ENCODE measurements at regions not wholly inside any gene's neighbourhood (a gene's known extent, or its start where the extent isn't known, plus 50 kb on each side); places are given as distances from the start of the nearest gene placed in this dataset.

GRCh38 chr13:34250151-34250670, 432.3 kb downstream of the RFC3 start:
- Histone ChIP-seq H3K27ac (ENCODE audit: low read depth, low read length) (no peak overlapping the region), H3K79me2 (ENCODE audit: insufficient read depth, low read length) (no peaks in the 10 kb centered on the region), H3K27me3 (ENCODE audit: insufficient read depth, low read length) (no peaks in the 10 kb centered on the region), H3K4me2 (ENCODE audit: low read length) (no peak overlapping the region), H2AFZ (ENCODE audit: low read depth, low read length, poor library complexity, severe bottlenecking) (no peak overlapping the region), H3K4me3 (replicated peaks in 1 of 2; ENCODE audit: low read depth in 1 of 2, low read length in 2 of 2) (no peak overlapping the region), H3K4me1 (ENCODE audit: control insufficient read depth in 1 of 2, insufficient read depth in 2 of 2, low read length in 2 of 2) (peaks cover 3 to 6% of the 10 kb centered on the region in 2 experiments; a peak in 2 of 4 replicates), H3K9me3 (ENCODE audit: control insufficient read depth in 1 of 2, insufficient read depth in 1 of 2, low read depth in 1 of 2, low read length in 2 of 2) (0 out of 4 replicates have a peak, but pooled peaks cover 0 to 4% of the 10 kb centered on the region in 2 experiments), H3K36me3 (ENCODE audit: control insufficient read depth in 1 of 2, insufficient read depth in 2 of 2, low read length in 2 of 2) (no peaks in the 10 kb centered on the region), H3K9me2 (ENCODE audit: insufficient read depth) (no peaks in the 10 kb centered on the region), H4K20me1 (ENCODE audit: insufficient read depth) (no peaks in the 10 kb centered on the region), H3K9ac (ENCODE audit: low read length) (no peak overlapping the region)
- TF ChIP-seq POLR2AphosphoS5 (IDR thresholded peaks at IDR 0.05; ENCODE audit: low read depth, low read length) (no peak), JUND (IDR thresholded peaks at IDR 0.05) (no peak), EZH2phosphoT487 (IDR thresholded peaks at IDR 0.05; ENCODE audit: borderline replicate concordance) (no peak), FOSL1 (IDR thresholded peaks at IDR 0.05; ENCODE audit: low read depth) (no peak), SIN3A (IDR thresholded peaks at IDR 0.05; ENCODE audit: low read depth) (no peak), ZNF274 (IDR thresholded peaks at IDR 0.05; ENCODE audit: low read depth, low read length) (no peak), CEBPB (IDR thresholded peaks at IDR 0.05; ENCODE audit: low read depth) (no peak), CTCF (IDR thresholded peaks at IDR 0.05 in 2 of 3, conservative IDR thresholded peaks at IDR 0.05 in 1 of 3; ENCODE audit: borderline replicate concordance in 1 of 3, insufficient read depth in 1 of 3, low read depth in 2 of 3, low read length in 2 of 3) (no peak), ELF1 (IDR thresholded peaks at IDR 0.05; ENCODE audit: borderline replicate concordance, low read depth) (no peak), YY1 (IDR thresholded peaks at IDR 0.05; ENCODE audit: extremely low read depth, insufficient replicate concordance, low read depth, low read length) (no peak), EGR1 (IDR thresholded peaks at IDR 0.05; ENCODE audit: low read depth) (no peak), CBX3 (IDR thresholded peaks at IDR 0.05; ENCODE audit: low read depth) (no peak), EZH2 (IDR thresholded peaks at IDR 0.05) (no peak), RAD21 (IDR thresholded peaks at IDR 0.05; ENCODE audit: low read depth) (no peak), SP1 (IDR thresholded peaks at IDR 0.05; ENCODE audit: low read depth) (no peak), REST (IDR thresholded peaks at IDR 0.05; ENCODE audit: low read depth) (no peak), POLR2A (IDR thresholded peaks at IDR 0.05; ENCODE audit: borderline replicate concordance, extremely low read depth, insufficient read depth, insufficient read length) (no peak), SRF (IDR thresholded peaks at IDR 0.05; ENCODE audit: low read depth) (no peak), ZBTB33 (IDR thresholded peaks at IDR 0.05; ENCODE audit: extremely low read depth, insufficient replicate concordance, low read length) (no peak)
- CTCF ChIA-PET, result no interaction called here
- POLR2A ChIA-PET, result no interaction called here
- no peak for DNase-seq (ENCODE audit: low read depth, low spot score)
- ATAC-seq, result no peak
- intact Hi-C loops (cut with micrococcal nuclease), result no loop called here
- RAD21 ChIA-PET (ENCODE audit: low non-redundant PET in 1 of 2, low total read pairs in 2 of 2, uncharacterized antibody in 2 of 2, unreplicated experiment in 2 of 2), result no interaction called here
- BruUV-seq (replicated peaks), result no TSS peak
